Ishikawa (cell line): ENCODE measurements at regions not wholly inside any gene's neighbourhood (a gene's known extent, or its start where the extent isn't known, plus 50 kb on each side); places are given as distances from the start of the nearest gene placed in this dataset.

Source experiments
- CEBPB ChIP-seq: IDR thresholded peaks from 2 replicates; pipeline ENCODE4 v1.6.1; 2012
- CREB1 ChIP-seq: IDR thresholded peaks from 2 replicates; pipeline ENCODE4 v1.6.1; 2012; ENCODE audit warnings: low read depth
- EGR1 ChIP-seq: IDR thresholded peaks from 2 replicates; pipeline ENCODE4 v1.6.1; 2012
- EP300 ChIP-seq: IDR thresholded peaks from 2 replicates; pipeline ENCODE4 v1.6.1; 2012; ENCODE audit warnings: borderline replicate concordance
- FOXM1 ChIP-seq: IDR thresholded peaks from 2 replicates; pipeline ENCODE4 v1.6.1; 2012; ENCODE audit warnings: low read depth, borderline replicate concordance
- MAX ChIP-seq: IDR thresholded peaks from 2 replicates; pipeline ENCODE4 v1.6.1; 2012
- NFIC ChIP-seq: IDR thresholded peaks from 2 replicates; pipeline ENCODE4 v1.6.1; 2012
- RAD21 ChIP-seq: IDR thresholded peaks from 2 replicates; pipeline ENCODE4 v1.6.1; 2012; ENCODE audit warnings: low read depth
- REST ChIP-seq: IDR thresholded peaks from 2 replicates; pipeline ENCODE4 v1.6.1; 2012; ENCODE audit warnings: low read depth, mild to moderate bottlenecking
- TAF1 ChIP-seq: IDR thresholded peaks from 2 replicates; pipeline ENCODE4 v1.6.1; 2012; ENCODE audit warnings: low read depth, mild to moderate bottlenecking
- TCF12 ChIP-seq: IDR thresholded peaks from 2 replicates; pipeline ENCODE4 v1.6.1; 2012; ENCODE audit warnings: low read depth
- TEAD4 ChIP-seq: IDR thresholded peaks from 2 replicates; pipeline ENCODE4 v1.6.1; 2012
- YY1 ChIP-seq: IDR thresholded peaks from 2 replicates; pipeline ENCODE4 v1.6.1; 2012; ENCODE audit warnings: low read depth
- ZBTB7A ChIP-seq: IDR thresholded peaks from 2 replicates; pipeline ENCODE4 v1.6.1; 2012; ENCODE audit warnings: low read depth
- TF ChIP-seq, protein P1 (sequence below): IDR thresholded peaks from 2 replicates; pipeline ENCODE4 v1.6.1; 2012

- no peak for TF ChIP-seq TCF12
- TF ChIP-seq TAF1, result no peak
These were observed 779.3 kb upstream of the WWC1 start for GRCh38 chr5:167512111-167512510.

DNA sequence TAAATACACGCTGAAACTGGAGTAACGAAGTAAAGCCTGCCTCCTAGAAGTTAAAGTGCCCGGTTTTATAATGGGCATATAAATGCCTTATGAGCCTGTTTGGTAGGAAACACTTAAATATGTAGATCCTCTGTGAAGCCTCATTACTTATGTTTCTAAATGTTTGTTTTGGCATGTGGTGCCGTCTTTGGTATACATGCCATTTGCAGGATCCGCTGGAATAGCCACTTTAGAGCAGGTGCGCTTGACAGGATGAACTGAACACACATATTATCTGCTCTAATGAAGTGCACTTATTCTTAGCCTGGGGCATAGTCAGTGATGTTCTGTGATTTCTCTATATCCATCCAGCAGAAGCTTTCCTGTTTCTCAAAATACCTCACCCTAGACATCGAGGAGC, 778.1 kb upstream of the WWC1 start:
- TF ChIP-seq ZBTB7A, result no peak
- no peak for TF ChIP-seq RAD21
- no peak for TF ChIP-seq FOXM1
- TF ChIP-seq, protein P1, sequence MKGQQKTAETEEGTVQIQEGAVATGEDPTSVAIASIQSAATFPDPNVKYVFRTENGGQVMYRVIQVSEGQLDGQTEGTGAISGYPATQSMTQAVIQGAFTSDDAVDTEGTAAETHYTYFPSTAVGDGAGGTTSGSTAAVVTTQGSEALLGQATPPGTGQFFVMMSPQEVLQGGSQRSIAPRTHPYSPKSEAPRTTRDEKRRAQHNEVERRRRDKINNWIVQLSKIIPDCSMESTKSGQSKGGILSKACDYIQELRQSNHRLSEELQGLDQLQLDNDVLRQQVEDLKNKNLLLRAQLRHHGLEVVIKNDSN, result no peak
- TF ChIP-seq MAX, result no peak
- no peak for TF ChIP-seq CREB1
- no peak for TF ChIP-seq NFIC
- no peak for TF ChIP-seq REST
- TF ChIP-seq EP300, result no peak
- TF ChIP-seq YY1, result no peak

- TF ChIP-seq RAD21 (no peak), ZBTB7A (no peak), EGR1 (no peak), YY1 (no peak), CREB1 (no peak), CEBPB (no peak), REST (no peak), TEAD4 (no peak), MAX (no peak), NFIC (no peak), TCF12 (no peak), EP300 (no peak), FOXM1 (no peak)
- TF ChIP-seq, protein P1, result no peak
These were observed 777.0 kb upstream of the WWC1 start for GRCh38 chr5:167514461-167514860.

DNA sequence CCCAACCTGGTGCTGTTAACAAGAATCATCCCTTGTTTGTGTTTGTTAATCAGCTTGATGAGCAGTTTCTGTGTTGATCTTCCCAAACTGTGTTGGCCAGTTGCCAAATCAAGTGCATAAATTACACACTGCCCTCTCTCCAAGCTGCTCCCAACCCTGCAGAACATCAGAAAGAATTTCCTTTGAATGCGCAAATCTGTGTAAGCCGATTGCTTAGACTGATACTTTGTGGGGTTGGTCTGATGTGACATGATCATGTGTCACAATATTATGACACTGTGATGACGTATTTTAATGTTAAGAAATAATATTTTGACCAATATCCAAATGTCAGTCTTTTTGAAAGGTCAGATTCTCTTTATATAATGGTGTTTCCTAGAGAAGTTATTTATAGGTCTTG, 766.4 kb upstream of the WWC1 start:
- TF ChIP-seq EP300 (no peak), MAX (no peak), TEAD4 (no peak), REST (no peak), EGR1 (no peak), YY1 (no peak)

DNA sequence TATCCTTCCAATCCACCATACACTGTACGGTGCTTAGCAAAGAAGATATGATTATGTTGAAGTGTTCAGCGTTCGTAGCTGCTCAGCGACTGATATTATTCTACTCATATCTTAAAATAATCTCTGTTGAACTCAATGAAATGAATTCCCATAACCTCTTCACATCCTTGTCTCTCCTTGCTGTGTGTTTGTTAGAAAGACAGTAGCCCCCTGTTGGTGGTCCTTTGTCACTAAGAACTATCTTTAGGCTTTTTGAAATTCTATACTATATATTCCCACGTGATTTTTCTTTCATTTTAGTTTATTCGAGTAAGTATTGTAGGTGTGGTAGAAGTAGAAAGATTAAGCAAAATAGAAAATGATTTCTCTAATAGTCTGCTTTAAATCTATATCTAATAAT, 762.8 kb upstream of the WWC1 start:
- no peak for TF ChIP-seq EGR1
- no peak for TF ChIP-seq RAD21
- TF ChIP-seq MAX, result no peak
- no peak for TF ChIP-seq FOXM1
- TF ChIP-seq ZBTB7A, result no peak

GRCh38 chr5:167530548-167530947, 760.9 kb upstream of the WWC1 start:
- TF ChIP-seq FOXM1 (no peak), ZBTB7A (no peak), EP300 (no peak), CREB1 (no peak), EGR1 (no peak), CEBPB (no peak), YY1 (no peak), RAD21 (no peak), REST (no peak), TAF1 (no peak), MAX (no peak), TCF12 (no peak)
- TF ChIP-seq, protein P1, result no peak
